ENCODE measurements at regions not wholly inside any gene's neighbourhood (a gene's known extent, or its start where the extent isn't known, plus 50 kb on each side); places are given as distances from the start of the nearest gene placed in this dataset.

DNA sequence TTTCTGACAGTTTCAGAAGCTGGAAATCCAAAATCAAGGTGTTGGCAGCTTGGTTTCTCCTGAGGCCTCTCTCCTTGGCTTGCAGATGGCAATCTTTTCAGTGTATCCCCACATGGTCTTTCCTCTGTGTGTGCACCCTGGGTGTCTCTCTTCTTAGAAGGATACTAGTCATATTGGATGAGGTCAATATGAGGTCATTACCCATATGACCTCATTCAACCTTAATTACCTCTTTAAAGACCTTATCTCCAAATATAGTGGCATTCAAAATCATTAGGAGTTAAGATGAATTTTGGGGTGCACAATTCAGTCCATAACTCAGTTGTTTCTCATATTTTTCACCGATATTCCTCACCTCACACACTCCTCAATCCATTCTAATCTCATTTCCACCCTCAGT, 92.4 kb upstream of the TGM3 start:
- Mint-ChIP-seq H3K36me3 (ENCODE audit: low read depth) (no peaks in the 10 kb centered on the region), H3K9me3 (no peaks in the 10 kb centered on the region), H3K27ac (no peak overlapping the region), H3K4me3 (no peak overlapping the region), H3K4me1 (peaks cover 6% of the 10 kb centered on the region), H3K27me3 (ENCODE audit: insufficient read depth) (peaks cover 19% of the 10 kb centered on the region)
- Histone ChIP-seq H3K27me3 (ENCODE audit: control insufficient read depth, insufficient read depth, low read length, poor library complexity, severe bottlenecking) (peaks cover 10% of the 10 kb centered on the region), H3K9me3 (ENCODE audit: control insufficient read depth, low read length) (no peaks in the 10 kb centered on the region), H3K4me1 (ENCODE audit: control insufficient read depth, insufficient read depth, low read length) (peaks cover 5% of the 10 kb centered on the region), H3K4me3 (ENCODE audit: low read length) (no peak overlapping the region), H3K9ac (ENCODE audit: extremely low read depth, low read length, poor library complexity, severe bottlenecking) (no peak overlapping the region), H3K36me3 (ENCODE audit: control insufficient read depth, insufficient read depth, low read length) (no peaks in the 10 kb centered on the region), H3K27ac (ENCODE audit: low read depth, low read length) (no peak overlapping the region)
- WGBS, 2 experiments (ENCODE audit: insufficient coverage in 1 of 2, insufficient read length in 1 of 2) = 100% methylated on average over 1 of the region's 1 CpG
- TF ChIP-seq, protein P1, sequence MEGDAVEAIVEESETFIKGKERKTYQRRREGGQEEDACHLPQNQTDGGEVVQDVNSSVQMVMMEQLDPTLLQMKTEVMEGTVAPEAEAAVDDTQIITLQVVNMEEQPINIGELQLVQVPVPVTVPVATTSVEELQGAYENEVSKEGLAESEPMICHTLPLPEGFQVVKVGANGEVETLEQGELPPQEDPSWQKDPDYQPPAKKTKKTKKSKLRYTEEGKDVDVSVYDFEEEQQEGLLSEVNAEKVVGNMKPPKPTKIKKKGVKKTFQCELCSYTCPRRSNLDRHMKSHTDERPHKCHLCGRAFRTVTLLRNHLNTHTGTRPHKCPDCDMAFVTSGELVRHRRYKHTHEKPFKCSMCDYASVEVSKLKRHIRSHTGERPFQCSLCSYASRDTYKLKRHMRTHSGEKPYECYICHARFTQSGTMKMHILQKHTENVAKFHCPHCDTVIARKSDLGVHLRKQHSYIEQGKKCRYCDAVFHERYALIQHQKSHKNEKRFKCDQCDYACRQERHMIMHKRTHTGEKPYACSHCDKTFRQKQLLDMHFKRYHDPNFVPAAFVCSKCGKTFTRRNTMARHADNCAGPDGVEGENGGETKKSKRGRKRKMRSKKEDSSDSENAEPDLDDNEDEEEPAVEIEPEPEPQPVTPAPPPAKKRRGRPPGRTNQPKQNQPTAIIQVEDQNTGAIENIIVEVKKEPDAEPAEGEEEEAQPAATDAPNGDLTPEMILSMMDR (conservative IDR thresholded peaks at IDR 0.05) = no peak
- no peak for DNase-seq

DNA sequence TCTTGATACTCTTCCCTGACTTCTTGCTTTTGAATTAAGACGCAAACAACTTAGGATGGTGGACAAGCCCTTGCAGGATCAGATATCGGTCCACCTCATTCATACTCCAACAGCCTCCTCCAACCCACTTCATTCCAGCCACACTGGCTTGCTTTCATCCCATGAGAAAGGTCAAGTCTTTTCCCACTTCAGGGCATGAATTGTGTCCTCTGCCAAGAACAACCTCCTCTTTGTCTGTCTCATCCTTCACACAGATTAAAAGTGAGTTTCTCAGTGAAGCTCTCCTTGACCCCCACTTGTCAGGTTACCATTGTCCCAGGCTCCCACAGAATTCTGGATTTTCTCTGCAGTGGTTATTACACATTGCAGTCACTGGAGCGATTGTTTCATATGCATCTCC, 91.8 kb upstream of the TGM3 start:
- peaks cover 23% of the 10 kb centered on the region for H3K27me3 Mint-ChIP-seq (ENCODE audit: insufficient read depth)
- Histone ChIP-seq H3K9ac (ENCODE audit: extremely low read depth, low read length, poor library complexity, severe bottlenecking) (no peak overlapping the region), H3K27ac (ENCODE audit: low read depth, low read length) (no peak overlapping the region), H3K36me3 (ENCODE audit: control insufficient read depth, insufficient read depth, low read length) (no peaks in the 10 kb centered on the region), H3K4me1 (ENCODE audit: control insufficient read depth, insufficient read depth, low read length) (peaks cover 5% of the 10 kb centered on the region), H3K27me3 (ENCODE audit: control insufficient read depth, insufficient read depth, low read length, poor library complexity, severe bottlenecking) (peaks cover 12% of the 10 kb centered on the region), H3K9me3 (ENCODE audit: control insufficient read depth, low read length) (no peaks in the 10 kb centered on the region), H3K4me3 (ENCODE audit: low read length) (no peak overlapping the region)
- 85% methylated on average over 3 of the region's 3 CpGs for WGBS, 2 experiments (ENCODE audit: insufficient coverage in 1 of 2, insufficient read length in 1 of 2)
- H3K4me1 Mint-ChIP-seq = peaks cover 6% of the 10 kb centered on the region
- H3K27ac Mint-ChIP-seq = no peak overlapping the region
- TF ChIP-seq, protein P1 (conservative IDR thresholded peaks at IDR 0.05) = no peak
- no peak overlapping the region for H3K4me3 Mint-ChIP-seq
- no peaks in the 10 kb centered on the region for H3K9me3 Mint-ChIP-seq
- no peaks in the 10 kb centered on the region for H3K36me3 Mint-ChIP-seq (ENCODE audit: low read depth)
- DNase-seq = no peak

- Histone ChIP-seq H3K27ac (ENCODE audit: low read depth, low read length) (no peak overlapping the region), H3K9ac (ENCODE audit: extremely low read depth, low read length, poor library complexity, severe bottlenecking) (peak overlapping the region; percentile 38), H3K9me3 (ENCODE audit: control insufficient read depth, low read length) (no peaks in the 10 kb centered on the region), H3K27me3 (ENCODE audit: control insufficient read depth, insufficient read depth, low read length, poor library complexity, severe bottlenecking) (peaks cover 12% of the 10 kb centered on the region), H3K36me3 (ENCODE audit: control insufficient read depth, insufficient read depth, low read length) (no peaks in the 10 kb centered on the region), H3K4me1 (ENCODE audit: control insufficient read depth, insufficient read depth, low read length) (peaks cover 5% of the 10 kb centered on the region), H3K4me3 (ENCODE audit: low read length) (peak overlapping the region; percentile 80)
- WGBS, 2 experiments (ENCODE audit: insufficient coverage in 1 of 2, insufficient read length in 1 of 2) = 3 to 4% methylated on average over 27 to 82 of the region's 82 CpGs
- Mint-ChIP-seq H3K9me3 (no peaks in the 10 kb centered on the region), H3K36me3 (ENCODE audit: low read depth) (no peaks in the 10 kb centered on the region), H3K27me3 (ENCODE audit: insufficient read depth) (peaks cover 27% of the 10 kb centered on the region), H3K4me3 (peak overlapping the region; percentile 70), H3K4me1 (peaks cover 6% of the 10 kb centered on the region), H3K27ac (no peak overlapping the region)
- DNase-seq = peak; percentile 93
- TF ChIP-seq, protein P1 (conservative IDR thresholded peaks at IDR 0.05) = peak; percentile 94
Observed at GRCh38 chr20:2206957-2207769, 88.6 kb upstream of the TGM3 start.

Data from endodermal cell (in vitro differentiated cells).